SK-N-SH (cell line): ENCODE measurements at regions not wholly inside any gene's neighbourhood (a gene's known extent, or its start where the extent isn't known, plus 50 kb on each side); places are given as distances from the start of the nearest gene placed in this dataset.

Source experiments
- CTCF ChIA-PET: fragments of 300-600, 350-600 bp; formaldehyde crosslinking; extraction: SDS; loops from one replicate; lab custom pipeline; 2021; lab: Yijun Ruan, JAX
- POLR2A ChIA-PET: fragments of 350-600 bp; sonication (Branson Sonifier 250); formaldehyde crosslinking; extraction: SDS; loops from one replicate; lab custom pipeline; 2020; ENCODE audit warnings: antibody characterized with exemption, inconsistent platforms; lab: Yijun Ruan, JAX
- DNase-seq: peaks from one replicate; pipeline ENCODE4 v3.0.0; 2012
- H2AFZ ChIP-seq: fragments of 200-600 bp; sonication (generic); 2 replicates; pipeline ENCODE4 v1.8.1; 2016; ENCODE audit warnings: antibody characterized with exemption, mild to moderate bottlenecking, low read depth
- H3F3A ChIP-seq: fragments of 200-600 bp; sonication (generic); replicated peaks from 2 replicates; pipeline ENCODE3; 2016; ENCODE audit warnings: antibody characterized with exemption, mild to moderate bottlenecking; ENCODE audit not compliant: insufficient read depth
- H3K27ac ChIP-seq, 2 experiments: fragments of 200-500 bp in 1 of 2; fragments of 200-600 bp in 1 of 2; sonication (Bioruptor generic) in 1 of 2; sonication (generic), shearing (Covaris generic) in 1 of 2; 2 replicates each; pipeline versions ENCODE4 v1.5.1 to v1.6.1; 2014 to 2016; ENCODE audit warnings: low read depth in 2 of 2, inconsistent platforms in 1 of 2, low read length in 1 of 2, mild to moderate bottlenecking in 1 of 2, mixed read lengths in 1 of 2
- H3K27me3 ChIP-seq: fragments of 200-600 bp; sonication (generic), shearing (Covaris generic); 2 replicates; pipeline ENCODE4 v1.6.1; 2016; ENCODE audit warnings: mixed run types; ENCODE audit not compliant: insufficient read depth
- H3K36me3 ChIP-seq, 2 experiments: fragments of 200-500 bp in 1 of 2; fragments of 200-600 bp in 1 of 2; sonication (Bioruptor generic) in 1 of 2; sonication (generic) in 1 of 2; replicated peaks in 1 of 2; 2 replicates each; pipeline versions ENCODE3 to v1.5.1; 2014 to 2016; ENCODE audit warnings: low read length in 1 of 2, mild to moderate bottlenecking in 1 of 2; ENCODE audit not compliant: insufficient read depth in 2 of 2, control insufficient read depth in 1 of 2
- H3K4me1 ChIP-seq, 2 experiments: fragments of 200-500 bp in 1 of 2; fragments of 200-600 bp in 1 of 2; sonication (Bioruptor generic) in 1 of 2; sonication (generic), shearing (Covaris generic) in 1 of 2; 2 replicates each; pipeline versions ENCODE4 v1.5.1 to v1.6.1; 2014 to 2016; ENCODE audit warnings: low read depth in 1 of 2, low read length in 1 of 2, mixed run types in 1 of 2; ENCODE audit not compliant: insufficient read depth in 2 of 2, control insufficient read depth in 1 of 2
- H3K4me2 ChIP-seq: fragments of 200-600 bp; sonication (generic), shearing (Covaris generic); 2 replicates; pipeline ENCODE4 v1.6.1; 2017; ENCODE audit warnings: mixed run types
- H3K4me3 ChIP-seq, 2 experiments: fragments of 200-500 bp in 1 of 2; fragments of 200-600 bp in 1 of 2; sonication (Bioruptor generic) in 1 of 2; sonication (generic), shearing (Covaris generic) in 1 of 2; 2 replicates each; pipeline versions ENCODE4 v1.5.1 to v1.8.1; 2014 to 2016; ENCODE audit warnings: low read depth in 2 of 2, inconsistent platforms in 1 of 2, low read length in 1 of 2, mild to moderate bottlenecking in 1 of 2, mixed read lengths in 1 of 2, moderate library complexity in 1 of 2
- H3K79me2 ChIP-seq: fragments of 200-600 bp; sonication (generic); 2 replicates; pipeline ENCODE4 v1.8.1; 2017; ENCODE audit warnings: mild to moderate bottlenecking; ENCODE audit not compliant: insufficient read depth
- H3K9ac ChIP-seq: fragments of 200-600 bp; sonication (generic); 2 replicates; pipeline ENCODE4 v1.6.1; 2017; ENCODE audit warnings: mixed run types
- H3K9me2 ChIP-seq: fragments of 200-600 bp; sonication (generic); 2 replicates; pipeline ENCODE4 v1.6.1; 2017; ENCODE audit warnings: mixed run types
- H3K9me3 ChIP-seq: fragments of 200-600 bp; sonication (generic); 2 replicates; pipeline ENCODE4 v1.6.1; 2017; ENCODE audit warnings: mixed run types, mild to moderate bottlenecking, moderate library complexity
- H4K20me1 ChIP-seq: fragments of 200-600 bp; sonication (generic); 2 replicates; pipeline ENCODE4 v1.6.1; 2017; ENCODE audit warnings: mild to moderate bottlenecking, mixed run types; ENCODE audit not compliant: insufficient read depth
- ELF1 ChIP-seq: IDR thresholded peaks from 2 replicates; pipeline ENCODE4 v1.4.0; 2012
- EP300 ChIP-seq, 2 experiments: IDR thresholded peaks; 2 replicates each; pipeline versions ENCODE4 v1.4.0 to v1.6.1; 2012; ENCODE audit warnings: borderline replicate concordance in 1 of 2, low read depth in 1 of 2, low read length in 1 of 2
- EZH2phosphoT487 ChIP-seq: fragments of 200-600 bp; sonication (generic); IDR thresholded peaks from 2 replicates; pipeline ENCODE4 v1.6.1; 2017; ENCODE audit warnings: low read depth, mixed run types, mild to moderate bottlenecking, antibody characterized with exemption, moderate library complexity, borderline replicate concordance
- FOSL2 ChIP-seq: IDR thresholded peaks from 2 replicates; pipeline ENCODE4 v1.4.0; 2012; ENCODE audit warnings: low read depth, mild to moderate bottlenecking, moderate library complexity, borderline replicate concordance
- GABPA ChIP-seq: IDR thresholded peaks from 2 replicates; pipeline ENCODE4 v1.4.0; 2012; ENCODE audit warnings: low read depth, mild to moderate bottlenecking
- GATA2 ChIP-seq: sonication (generic); formaldehyde crosslinking; IDR thresholded peaks from 2 replicates; pipeline ENCODE4 v1.5.0; 2020; ENCODE audit warnings: mild to moderate bottlenecking, missing genetic modification reagents
- IRF3 ChIP-seq: fragments of 150-350 bp; IDR thresholded peaks from 2 replicates; pipeline ENCODE4 v1.6.1; 2016; ENCODE audit warnings: mild to moderate bottlenecking, low read depth, low read length
- MXI1 ChIP-seq: IDR thresholded peaks from 2 replicates; pipeline ENCODE4 v1.6.1; 2012; ENCODE audit warnings: mild to moderate bottlenecking, low read depth, low read length, improper control_type of control experiment
- NFIC ChIP-seq: IDR thresholded peaks from 2 replicates; pipeline ENCODE4 v1.4.0; 2012; ENCODE audit warnings: borderline replicate concordance
- RCOR1 ChIP-seq: fragments of 150-350 bp; IDR thresholded peaks from 2 replicates; pipeline ENCODE4 v1.6.1; 2017; ENCODE audit warnings: antibody characterized with exemption, low read length
- TAF1 ChIP-seq: IDR thresholded peaks from 2 replicates; pipeline ENCODE4 v1.6.1; 2012; ENCODE audit warnings: low read depth, mild to moderate bottlenecking, low read length, moderate library complexity, borderline replicate concordance
- TF ChIP-seq, protein P1 (sequence below): fragments of 150-350 bp; IDR thresholded peaks from 2 replicates; pipeline ENCODE4 v1.6.1; 2017; ENCODE audit warnings: antibody characterized with exemption, low read length, low read depth, borderline replicate concordance
- TF ChIP-seq, protein P2 (sequence below): IDR thresholded peaks from 2 replicates; pipeline ENCODE4 v1.6.1; 2012; ENCODE audit warnings: mild to moderate bottlenecking, low read depth, low read length, moderate library complexity

GRCh38 chr4:107166181-107166580 lies 130.1 kb upstream of the DKK2 start:
- Histone ChIP-seq H3K9ac (no peak overlapping the region), H3K27me3 (no peaks in the 10 kb centered on the region), H4K20me1 (no peaks in the 10 kb centered on the region), H3F3A (no peaks in the 10 kb centered on the region), H3K4me2 (no peak overlapping the region), H3K79me2 (no peaks in the 10 kb centered on the region), H3K4me1 (peaks cover 0 to 6% of the 10 kb centered on the region in 2 experiments; a peak in 1 of 4 replicates), H3K4me3 (no peak overlapping the region), H2AFZ (no peak overlapping the region), H3K36me3 (peaks cover 0 to 5% of the 10 kb centered on the region in 2 experiments), H3K9me2 (no peaks in the 10 kb centered on the region), H3K9me3 (peaks cover 14% of the 10 kb centered on the region), H3K27ac (no peak overlapping the region)
- ChIA-PET POLR2A (no interaction called here), CTCF (interaction anchor here (0.8 kb wide), 1 partner anchor 17 kb away, joined by 4 read pairs; no protein-coding TSS in a partner anchor)
- no peak for DNase-seq
- TF ChIP-seq, protein P1, sequence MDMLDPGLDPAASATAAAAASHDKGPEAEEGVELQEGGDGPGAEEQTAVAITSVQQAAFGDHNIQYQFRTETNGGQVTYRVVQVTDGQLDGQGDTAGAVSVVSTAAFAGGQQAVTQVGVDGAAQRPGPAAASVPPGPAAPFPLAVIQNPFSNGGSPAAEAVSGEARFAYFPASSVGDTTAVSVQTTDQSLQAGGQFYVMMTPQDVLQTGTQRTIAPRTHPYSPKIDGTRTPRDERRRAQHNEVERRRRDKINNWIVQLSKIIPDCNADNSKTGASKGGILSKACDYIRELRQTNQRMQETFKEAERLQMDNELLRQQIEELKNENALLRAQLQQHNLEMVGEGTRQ, result no peak
- no peak for TF ChIP-seq TAF1
- TF ChIP-seq MXI1, result no peak
- no peak for TF ChIP-seq IRF3
- no peak for TF ChIP-seq ELF1
- TF ChIP-seq FOSL2, result no peak
- TF ChIP-seq NFIC, result no peak
- TF ChIP-seq EZH2phosphoT487, result no peak
- TF ChIP-seq, protein P2, sequence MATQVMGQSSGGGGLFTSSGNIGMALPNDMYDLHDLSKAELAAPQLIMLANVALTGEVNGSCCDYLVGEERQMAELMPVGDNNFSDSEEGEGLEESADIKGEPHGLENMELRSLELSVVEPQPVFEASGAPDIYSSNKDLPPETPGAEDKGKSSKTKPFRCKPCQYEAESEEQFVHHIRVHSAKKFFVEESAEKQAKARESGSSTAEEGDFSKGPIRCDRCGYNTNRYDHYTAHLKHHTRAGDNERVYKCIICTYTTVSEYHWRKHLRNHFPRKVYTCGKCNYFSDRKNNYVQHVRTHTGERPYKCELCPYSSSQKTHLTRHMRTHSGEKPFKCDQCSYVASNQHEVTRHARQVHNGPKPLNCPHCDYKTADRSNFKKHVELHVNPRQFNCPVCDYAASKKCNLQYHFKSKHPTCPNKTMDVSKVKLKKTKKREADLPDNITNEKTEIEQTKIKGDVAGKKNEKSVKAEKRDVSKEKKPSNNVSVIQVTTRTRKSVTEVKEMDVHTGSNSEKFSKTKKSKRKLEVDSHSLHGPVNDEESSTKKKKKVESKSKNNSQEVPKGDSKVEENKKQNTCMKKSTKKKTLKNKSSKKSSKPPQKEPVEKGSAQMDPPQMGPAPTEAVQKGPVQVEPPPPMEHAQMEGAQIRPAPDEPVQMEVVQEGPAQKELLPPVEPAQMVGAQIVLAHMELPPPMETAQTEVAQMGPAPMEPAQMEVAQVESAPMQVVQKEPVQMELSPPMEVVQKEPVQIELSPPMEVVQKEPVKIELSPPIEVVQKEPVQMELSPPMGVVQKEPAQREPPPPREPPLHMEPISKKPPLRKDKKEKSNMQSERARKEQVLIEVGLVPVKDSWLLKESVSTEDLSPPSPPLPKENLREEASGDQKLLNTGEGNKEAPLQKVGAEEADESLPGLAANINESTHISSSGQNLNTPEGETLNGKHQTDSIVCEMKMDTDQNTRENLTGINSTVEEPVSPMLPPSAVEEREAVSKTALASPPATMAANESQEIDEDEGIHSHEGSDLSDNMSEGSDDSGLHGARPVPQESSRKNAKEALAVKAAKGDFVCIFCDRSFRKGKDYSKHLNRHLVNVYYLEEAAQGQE, result no peak
- no peak for TF ChIP-seq RCOR1
- no peak for TF ChIP-seq GABPA
- TF ChIP-seq EP300 (IDR thresholded peaks at IDR 0.05; ENCODE audit: borderline replicate concordance in 1 of 2, low read depth in 1 of 2, low read length in 1 of 2), result no peak
- no peak for TF ChIP-seq GATA2 (CRISPR knock-in tag)
